Breast epithelium (tissue), 3 donors: ENCODE measurements at regions not wholly inside any gene's neighbourhood (a gene's known extent, or its start where the extent isn't known, plus 50 kb on each side); places are given as distances from the start of the nearest gene placed in this dataset.

Experiments used
- CTCF ChIP-seq, 3 donors: fragments of 450-650 bp; IDR thresholded peaks; one replicate each; pipeline ENCODE4 v1.5.1; 2016 to 2017; ENCODE audit warnings: antibody characterized with exemption in 3 of 3, mild to moderate bottlenecking in 3 of 3, moderate library complexity in 3 of 3
- POLR2A ChIP-seq: fragments of 450-650 bp; IDR thresholded peaks from one replicate; pipeline ENCODE4 v1.6.1; 2016; ENCODE audit warnings: antibody characterized with exemption, mild to moderate bottlenecking, moderate library complexity
- POLR2AphosphoS5 ChIP-seq, 3 donors: sonication (generic); formaldehyde crosslinking; IDR thresholded peaks; one replicate each; pipeline ENCODE4 v1.6.1; 2017; ENCODE audit warnings: antibody characterized with exemption in 3 of 3

GRCh38 chr1:4277598-4277997, 376.8 kb upstream of the AJAP1 start:
- no peak for TF ChIP-seq CTCF (IDR thresholded peaks at IDR 0.05)
- no peak for TF ChIP-seq POLR2AphosphoS5 (IDR thresholded peaks at IDR 0.05)
- TF ChIP-seq POLR2A = no peak
